ENCODE measurements at regions not wholly inside any gene's neighbourhood (a gene's known extent, or its start where the extent isn't known, plus 50 kb on each side); places are given as distances from the start of the nearest gene placed in this dataset.

DNA sequence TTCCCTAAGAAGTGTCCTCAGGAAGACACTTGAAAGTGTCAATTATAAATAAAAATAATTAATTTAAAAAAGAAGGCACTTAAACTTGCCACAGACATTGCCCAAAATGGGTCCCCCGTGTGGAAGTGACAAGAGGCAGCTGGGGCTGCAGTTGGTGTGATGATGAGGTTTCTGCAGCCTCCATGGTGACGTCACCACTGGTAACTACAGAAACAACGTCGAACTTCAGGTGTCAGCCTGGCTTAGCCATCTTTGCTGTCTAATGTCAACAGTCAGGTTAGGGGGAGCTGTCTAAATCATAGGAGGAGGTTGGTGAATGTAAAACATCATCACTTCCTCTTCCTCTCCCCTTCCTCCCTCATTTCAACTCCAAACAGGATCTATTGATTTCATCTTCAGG lies 328.6 kb downstream of the MN1 start:
- TF ChIP-seq FOXP2 (optimal IDR thresholded peaks at IDR 0.05; ENCODE audit: borderline replicate concordance, extremely low read depth, extremely low read length, insufficient read depth) (no peak), TAF1 (IDR thresholded peaks at IDR 0.05; ENCODE audit: borderline replicate concordance, insufficient read depth, low read length) (no peak), POLR2AphosphoS5 (IDR thresholded peaks at IDR 0.05; ENCODE audit: low read depth, low read length) (no peak), SIN3A (IDR thresholded peaks at IDR 0.05; ENCODE audit: borderline replicate concordance, insufficient read depth, low read length) (no peak)
- TF ChIP-seq, protein P1, sequence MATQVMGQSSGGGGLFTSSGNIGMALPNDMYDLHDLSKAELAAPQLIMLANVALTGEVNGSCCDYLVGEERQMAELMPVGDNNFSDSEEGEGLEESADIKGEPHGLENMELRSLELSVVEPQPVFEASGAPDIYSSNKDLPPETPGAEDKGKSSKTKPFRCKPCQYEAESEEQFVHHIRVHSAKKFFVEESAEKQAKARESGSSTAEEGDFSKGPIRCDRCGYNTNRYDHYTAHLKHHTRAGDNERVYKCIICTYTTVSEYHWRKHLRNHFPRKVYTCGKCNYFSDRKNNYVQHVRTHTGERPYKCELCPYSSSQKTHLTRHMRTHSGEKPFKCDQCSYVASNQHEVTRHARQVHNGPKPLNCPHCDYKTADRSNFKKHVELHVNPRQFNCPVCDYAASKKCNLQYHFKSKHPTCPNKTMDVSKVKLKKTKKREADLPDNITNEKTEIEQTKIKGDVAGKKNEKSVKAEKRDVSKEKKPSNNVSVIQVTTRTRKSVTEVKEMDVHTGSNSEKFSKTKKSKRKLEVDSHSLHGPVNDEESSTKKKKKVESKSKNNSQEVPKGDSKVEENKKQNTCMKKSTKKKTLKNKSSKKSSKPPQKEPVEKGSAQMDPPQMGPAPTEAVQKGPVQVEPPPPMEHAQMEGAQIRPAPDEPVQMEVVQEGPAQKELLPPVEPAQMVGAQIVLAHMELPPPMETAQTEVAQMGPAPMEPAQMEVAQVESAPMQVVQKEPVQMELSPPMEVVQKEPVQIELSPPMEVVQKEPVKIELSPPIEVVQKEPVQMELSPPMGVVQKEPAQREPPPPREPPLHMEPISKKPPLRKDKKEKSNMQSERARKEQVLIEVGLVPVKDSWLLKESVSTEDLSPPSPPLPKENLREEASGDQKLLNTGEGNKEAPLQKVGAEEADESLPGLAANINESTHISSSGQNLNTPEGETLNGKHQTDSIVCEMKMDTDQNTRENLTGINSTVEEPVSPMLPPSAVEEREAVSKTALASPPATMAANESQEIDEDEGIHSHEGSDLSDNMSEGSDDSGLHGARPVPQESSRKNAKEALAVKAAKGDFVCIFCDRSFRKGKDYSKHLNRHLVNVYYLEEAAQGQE (IDR thresholded peaks at IDR 0.05; ENCODE audit: insufficient read depth in 1 of 2, low read depth in 2 of 2, low read length in 2 of 2), result no peak

DNA sequence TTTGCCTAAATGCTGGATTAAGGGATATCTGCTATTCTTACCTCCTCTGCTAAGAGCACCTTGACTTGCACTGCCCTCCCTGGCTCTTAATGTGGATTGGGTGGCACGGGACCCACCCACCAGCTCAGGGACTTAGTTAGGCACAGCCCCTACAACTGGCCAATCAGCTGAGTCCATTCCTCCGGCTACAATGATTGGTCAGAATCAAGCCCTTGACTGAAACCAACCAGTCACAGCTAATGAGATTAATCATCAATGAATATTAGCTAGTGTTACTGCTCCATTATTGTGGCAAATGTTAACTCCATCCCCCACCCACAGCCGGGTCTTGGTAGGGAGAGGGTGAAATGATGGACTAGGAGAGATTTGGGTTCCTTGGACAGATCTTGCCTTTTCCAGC lies 328.0 kb downstream of the MN1 start:
- TF ChIP-seq POLR2AphosphoS5 (IDR thresholded peaks at IDR 0.05; ENCODE audit: low read depth, low read length) (no peak), SIN3A (IDR thresholded peaks at IDR 0.05; ENCODE audit: borderline replicate concordance, insufficient read depth, low read length) (no peak), FOXP2 (optimal IDR thresholded peaks at IDR 0.05; ENCODE audit: borderline replicate concordance, extremely low read depth, extremely low read length, insufficient read depth) (no peak), TAF1 (IDR thresholded peaks at IDR 0.05; ENCODE audit: borderline replicate concordance, insufficient read depth, low read length) (no peak)
- TF ChIP-seq, protein P1 (IDR thresholded peaks at IDR 0.05; ENCODE audit: insufficient read depth in 1 of 2, low read depth in 2 of 2, low read length in 2 of 2), result no peak

DNA sequence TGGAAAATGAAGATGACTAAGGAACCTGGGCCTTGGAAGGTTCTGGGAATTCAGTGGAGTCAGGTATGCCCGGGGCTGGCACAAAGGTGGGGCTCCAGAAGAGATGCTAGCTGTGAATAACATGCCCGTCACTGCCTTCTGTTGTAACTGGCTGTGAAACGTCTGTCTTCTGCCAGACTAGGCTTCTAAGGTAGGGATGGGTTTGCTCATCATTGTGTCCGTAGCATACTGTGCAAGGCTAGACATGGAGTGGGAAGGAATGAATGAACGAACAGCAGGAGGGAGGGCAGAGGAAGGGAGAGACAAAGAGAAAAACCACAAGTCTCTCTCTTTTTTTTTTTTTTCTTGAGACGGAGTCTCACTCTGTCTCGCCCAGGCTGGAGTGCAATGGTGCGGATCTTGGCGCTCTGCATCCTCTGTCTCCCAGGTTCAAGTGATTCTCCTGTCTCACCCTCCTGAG lies 327.4 kb downstream of the MN1 start:
- TF ChIP-seq FOXP2 (optimal IDR thresholded peaks at IDR 0.05; ENCODE audit: borderline replicate concordance, extremely low read depth, extremely low read length, insufficient read depth) (no peak), SIN3A (IDR thresholded peaks at IDR 0.05; ENCODE audit: borderline replicate concordance, insufficient read depth, low read length) (no peak), POLR2AphosphoS5 (IDR thresholded peaks at IDR 0.05; ENCODE audit: low read depth, low read length) (no peak), TAF1 (IDR thresholded peaks at IDR 0.05; ENCODE audit: borderline replicate concordance, insufficient read depth, low read length) (no peak)
- TF ChIP-seq, protein P1 (IDR thresholded peaks at IDR 0.05; ENCODE audit: insufficient read depth in 1 of 2, low read depth in 2 of 2, low read length in 2 of 2), result no peak

DNA sequence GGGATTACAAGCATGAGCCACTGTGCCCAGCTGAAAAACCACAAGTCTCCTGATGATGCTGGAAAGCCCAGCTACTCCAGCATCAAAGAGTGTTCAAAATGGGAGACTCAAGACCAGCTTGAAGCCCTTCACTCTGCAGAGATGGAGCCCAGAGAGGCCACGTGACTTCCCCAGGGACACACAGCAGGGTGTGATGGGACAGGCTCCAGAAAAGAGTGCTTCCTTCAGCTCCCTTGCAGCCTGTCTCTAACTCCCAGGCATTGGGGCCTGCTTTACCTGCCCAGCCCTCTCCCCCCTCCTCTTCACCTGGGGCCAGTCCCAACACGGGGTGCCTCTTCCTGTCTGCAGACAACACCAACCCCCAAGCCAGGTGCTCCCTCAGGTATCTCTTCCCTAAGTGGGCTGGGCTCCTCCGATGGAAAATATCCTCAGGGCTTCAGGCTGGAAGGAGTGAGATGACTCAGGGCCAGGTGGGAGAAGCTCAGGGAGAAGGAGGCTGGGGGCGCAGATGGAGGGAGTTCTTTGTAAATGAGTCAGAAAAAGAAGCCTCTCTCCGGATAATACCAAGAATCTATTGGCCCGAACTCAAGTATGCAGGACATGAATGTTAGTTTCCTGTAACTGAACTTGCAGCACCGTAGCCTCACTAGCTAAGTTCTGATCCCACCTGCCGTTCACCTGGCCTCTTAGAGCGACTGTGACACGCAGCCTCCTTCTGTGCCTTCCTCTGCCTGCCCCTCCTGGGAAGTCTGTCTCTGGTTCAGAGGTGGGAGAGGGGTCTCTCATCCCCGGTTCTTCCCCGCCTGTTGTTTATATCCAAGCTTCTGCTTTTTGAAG lies 326.6 kb downstream of the MN1 start:
- TF ChIP-seq TAF1 (IDR thresholded peaks at IDR 0.05; ENCODE audit: borderline replicate concordance, insufficient read depth, low read length), result no peak
- no peak for TF ChIP-seq SIN3A (IDR thresholded peaks at IDR 0.05; ENCODE audit: borderline replicate concordance, insufficient read depth, low read length)
- TF ChIP-seq POLR2AphosphoS5 (IDR thresholded peaks at IDR 0.05; ENCODE audit: low read depth, low read length), result no peak

DNA sequence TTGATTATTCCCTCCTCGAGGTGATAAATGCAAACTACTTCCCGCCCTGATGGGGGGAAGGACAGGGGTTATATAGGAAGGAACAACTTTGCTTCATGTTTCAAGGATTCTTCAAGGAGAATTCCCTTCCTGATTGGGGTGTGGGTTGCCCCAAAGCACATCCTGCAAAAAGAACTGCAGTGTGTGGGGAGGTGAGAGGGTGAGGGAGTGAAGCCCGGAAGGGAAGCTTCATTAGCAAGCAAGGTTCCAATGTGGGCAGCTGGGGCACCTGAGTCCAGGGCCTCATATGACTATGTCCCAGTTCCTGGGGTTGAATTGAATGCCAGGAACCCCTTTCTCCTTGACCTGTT lies 326.0 kb downstream of the MN1 start:
- TF ChIP-seq, protein P1 (IDR thresholded peaks at IDR 0.05; ENCODE audit: insufficient read depth in 1 of 2, low read depth in 2 of 2, low read length in 2 of 2), result no peak
- TF ChIP-seq POLR2AphosphoS5 (IDR thresholded peaks at IDR 0.05; ENCODE audit: low read depth, low read length) (no peak), FOXP2 (optimal IDR thresholded peaks at IDR 0.05; ENCODE audit: borderline replicate concordance, extremely low read depth, extremely low read length, insufficient read depth) (no peak), TAF1 (IDR thresholded peaks at IDR 0.05; ENCODE audit: borderline replicate concordance, insufficient read depth, low read length) (no peak), SIN3A (IDR thresholded peaks at IDR 0.05; ENCODE audit: borderline replicate concordance, insufficient read depth, low read length) (no peak)

All from PFSK-1 (cell line).